Heart left ventricle (tissue), 16 donors: ENCODE measurements at regions not wholly inside any gene's neighbourhood (a gene's known extent, or its start where the extent isn't known, plus 50 kb on each side); places are given as distances from the start of the nearest gene placed in this dataset.
A peak's percentile ranks its signal among the peaks of the same experiment; 100 is the strongest.
"Not testable (repeated sequence)": the region's sequence is repeated elsewhere in the genome, so short reads cannot be mapped to it uniquely, and the experiment has no call there.

Experiments
- ATAC-seq, 4 donors: fragments of 200-7000 bp; cut with Tn5 transposase; one replicate each; pipeline ENCODE4 v1.9.1; 2020 to 2022; ENCODE audit warnings: moderate library complexity in 4 of 4, mild to moderate bottlenecking in 3 of 4, moderate number of reproducible peaks in 1 of 4
- DNase-seq, 5 donors: peaks; one replicate each; pipeline ENCODE4 v3.0.0-alpha.2; 2020
- H3K27ac ChIP-seq, 12 donors: fragments of 200-600 bp; sonication (generic) in 4 of 12; one replicate each; pipeline versions ENCODE4 v1.5.0 to v1.8.0; 2016 to 2022; ENCODE audit warnings: mild to moderate bottlenecking in 2 of 12
- H3K27me3 ChIP-seq, 9 donors: fragments of 200-600 bp; sonication (generic) in 2 of 9; one replicate each; pipeline versions ENCODE4 v1.5.1 to v1.8.0; 2016 to 2022; ENCODE audit warnings: mild to moderate bottlenecking in 3 of 9
- H3K36me3 ChIP-seq, 9 donors: fragments of 200-600 bp; sonication (generic) in 2 of 9; one replicate each; pipeline versions ENCODE4 v1.5.0 to v1.8.0; 2018 to 2022; ENCODE audit warnings: mild to moderate bottlenecking in 2 of 9
- H3K4me1 ChIP-seq, 12 donors: fragments of 200-600 bp; sonication (generic) in 4 of 12; one replicate each; pipeline versions ENCODE4 v1.5.0 to v1.8.0; 2016 to 2022; ENCODE audit warnings: mild to moderate bottlenecking in 3 of 12
- H3K4me3 ChIP-seq, 12 donors: fragments of 200-600 bp; sonication (generic) in 4 of 12; one replicate each; pipeline versions ENCODE4 v1.5.0 to v1.8.0; 2017 to 2022; ENCODE audit warnings: mild to moderate bottlenecking in 9 of 12, moderate library complexity in 4 of 12
- H3K9me3 ChIP-seq, 12 donors: fragments of 200-600 bp; sonication (generic) in 4 of 12; one replicate each; pipeline versions ENCODE4 v1.5.0 to v1.8.0; 2016 to 2022; ENCODE audit warnings: mild to moderate bottlenecking in 1 of 12
- CTCF ChIP-seq, 12 donors: fragments of 200-600 bp; sonication (generic) in 4 of 12; IDR thresholded peaks; one replicate each; pipeline versions ENCODE4 v1.5.0 to v1.8.0; 2018 to 2022; ENCODE audit warnings: antibody characterized with exemption in 12 of 12, mild to moderate bottlenecking in 5 of 12
- POLR2A ChIP-seq, 2 donors: fragments of 450-650 bp; IDR thresholded peaks; one replicate each; pipeline ENCODE4 v1.6.1; 2017; ENCODE audit warnings: antibody characterized with exemption in 2 of 2, mild to moderate bottlenecking in 2 of 2, moderate library complexity in 2 of 2
- WGBS, 4 donors: extraction: QIAGEN DNeasy Blood & Tissue Kit in 2 of 4; methylation state at CpG; one replicate each; pipeline versions ENCODE4 v1.1.5 to v1.1.7; 2013 to 2018; 5-methylcytosine and 5-hydroxymethylcytosine counted together
- intact Hi-C, 10 donors: fragments of 100-400 bp; cut with DNase I; formaldehyde crosslinking; loops; one replicate each; pipeline versions ENCODE4 v1.11.1 to v1.14.2; 2022
- donor health status: ischemic (EF 13 %, LVEDD 7.1; RV severe dilation, severe dysfunction).
- donor health status: healthy with polysubstance abuse.
- donor health status: DM: no; HTN: yes; CAD: no.
- donor health status: DM: no; HTN: no; CAD: no.
- donor health status: ischemic (EF 25% LVEDD 6.9; RV normal size, moderate dysfunction).
- donor health status: ischemic (EF 25% LVEDD 5.7; RV mildly dilated, moderate dysfunction).
- donor health status: healthy.
- donor health status: DM: yes; HTN: yes; CAD: no.
- donor health status: ischemic (EF 35%, LVEDD 5.7; RV mildly dilated, moderate dysfunction).
- donor health status: nonischemic (EF 11% LVEDD 7.7; RV severe dilation, severe dysfunction).
- donor health status: DM: yes; HTN: yes; CAD: no.
- donor health status: PGD.
- donor health status: ischemic (EF 29% LVEDD 5.4; RV normal size, mild dysfunction).
- donor health status: nonischemic (EF 23%, LVEDD 6.1; RV moderate dilation, normal function).

DNA sequence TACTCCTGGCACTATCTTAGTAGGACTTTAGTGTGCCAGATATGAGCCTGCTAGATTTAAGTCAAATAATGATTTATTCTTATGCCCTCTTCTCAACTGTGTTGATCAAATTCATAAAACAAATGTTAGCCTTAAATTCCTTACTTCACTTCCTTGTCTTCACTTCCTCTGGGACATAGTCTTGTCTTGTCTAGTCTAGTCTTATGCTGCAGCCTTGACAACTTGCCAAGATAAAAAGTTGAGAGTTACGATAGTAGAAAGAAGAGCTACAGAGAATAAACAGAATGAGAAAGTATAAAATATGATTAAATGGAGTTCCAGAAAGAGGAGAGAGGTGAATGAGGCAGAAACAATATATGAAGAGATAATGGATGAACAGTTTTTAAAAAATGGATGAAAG is 378.1 kb downstream of the DAD1 start:
- intact Hi-C loops, result no loop called here
- 30 to 46% (median 40%) methylated on average over 1 of the region's 1 CpG for WGBS, 4 donors

DNA sequence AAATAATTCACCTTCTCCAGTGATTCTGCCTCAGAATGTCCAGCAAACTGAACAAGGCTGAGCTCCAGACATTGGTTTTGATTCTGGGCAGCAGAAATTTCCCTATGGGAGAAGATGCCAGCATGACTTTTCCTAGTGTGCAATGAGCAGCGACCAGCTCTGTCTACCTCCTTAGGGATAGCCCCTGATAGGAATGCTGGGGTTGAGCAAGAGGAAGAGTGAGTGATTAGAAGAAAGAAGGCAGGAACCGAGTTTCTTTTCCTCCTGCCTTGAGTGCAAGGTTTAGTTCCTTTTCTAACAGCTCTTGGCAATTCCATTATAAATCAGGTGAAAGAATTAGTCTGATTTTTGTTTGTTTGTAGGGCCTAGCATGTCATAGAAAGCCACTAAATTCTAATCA is 379.0 kb downstream of the DAD1 start:
- peaks cover 0 to under 1% (median 0%) of the 10 kb centered on the region in 12 donors for H3K9me3 ChIP-seq
- WGBS, 4 donors, result 19 to 24% (median 21%) methylated on average over 2 of the region's 2 CpGs
- intact Hi-C loops, result no loop called here

More for the DNA sequence above, 378.1 kb downstream of the DAD1 start:
- ATAC-seq (no peak), DNase-seq (no peak)
- peaks cover 0 to 2% (median 0%) of the 10 kb centered on the region in 9 donors for H3K27me3 ChIP-seq
- no peaks in the 10 kb centered on the region for H3K4me1 ChIP-seq
- no peak overlapping the region for H3K27ac ChIP-seq
- no peak for TF ChIP-seq POLR2A (IDR thresholded peaks at IDR 0.05)
- H3K9me3 ChIP-seq, result peaks cover 0 to 2% (median 0%) of the 10 kb centered on the region in 12 donors
- H3K36me3 ChIP-seq, result no peaks in the 10 kb centered on the region
- H3K4me3 ChIP-seq, result no peak overlapping the region

DNA sequence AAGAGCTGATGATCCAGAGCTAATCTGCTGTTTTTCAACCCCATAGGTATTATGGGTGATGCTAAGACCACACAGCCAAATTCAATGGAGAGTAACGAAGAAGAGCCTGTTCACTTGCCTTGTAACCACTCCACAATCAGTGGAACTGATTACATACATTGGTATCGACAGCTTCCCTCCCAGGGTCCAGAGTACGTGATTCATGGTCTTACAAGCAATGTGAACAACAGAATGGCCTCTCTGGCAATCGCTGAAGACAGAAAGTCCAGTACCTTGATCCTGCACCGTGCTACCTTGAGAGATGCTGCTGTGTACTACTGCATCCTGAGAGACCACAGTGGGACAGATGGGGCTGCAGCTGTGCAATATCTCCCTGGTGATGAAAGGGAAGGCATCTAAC is 386.0 kb downstream of the DAD1 start:
- WGBS, 4 donors, result 71 to 78% (median 76%) methylated on average over 5 of the region's 5 CpGs
- Histone ChIP-seq H3K9me3 (peaks cover 0 to 15% (median 0%) of the 10 kb centered on the region in 12 donors), H3K4me1 (no peaks in the 10 kb centered on the region), H3K4me3 (no peak overlapping the region), H3K36me3 (no peaks in the 10 kb centered on the region), H3K27ac (no peak overlapping the region), H3K27me3 (peaks cover 0 to 2% (median 0%) of the 10 kb centered on the region in 9 donors)
- TF ChIP-seq POLR2A (IDR thresholded peaks at IDR 0.05) (no peak), CTCF (IDR thresholded peaks at IDR 0.05) (no peak)
- ATAC-seq, result no peak
- no peak for DNase-seq
- intact Hi-C loops, result no loop called here

More for the DNA sequence above, 379.0 kb downstream of the DAD1 start:
- ATAC-seq (no peak), DNase-seq (no peak)
- Histone ChIP-seq H3K27me3 (peaks cover 0 to 2% (median 0%) of the 10 kb centered on the region in 9 donors), H3K36me3 (no peaks in the 10 kb centered on the region), H3K4me3 (no peak overlapping the region), H3K4me1 (no peaks in the 10 kb centered on the region), H3K27ac (no peak overlapping the region)
- TF ChIP-seq CTCF (IDR thresholded peaks at IDR 0.05), result no peak
- TF ChIP-seq POLR2A (IDR thresholded peaks at IDR 0.05), result no peak

GRCh38 chr14:22202313-22202712 is 386.7 kb downstream of the DAD1 start:
- no peaks in the 10 kb centered on the region for H3K36me3 ChIP-seq
- no peaks in the 10 kb centered on the region for H3K4me1 ChIP-seq
- no peak for TF ChIP-seq POLR2A (IDR thresholded peaks at IDR 0.05)
- no peak for TF ChIP-seq CTCF (IDR thresholded peaks at IDR 0.05)
- no peak overlapping the region for H3K27ac ChIP-seq
- WGBS, 4 donors, result 45 to 61% (median 51%) methylated on average over 2 of the region's 2 CpGs
- peaks cover 0 to 16% (median 0%) of the 10 kb centered on the region in 12 donors for H3K9me3 ChIP-seq
- DNase-seq (no peak), ATAC-seq (no peak)
- intact Hi-C loops, result no loop called here
- peaks cover 0 to 1% (median 0%) of the 10 kb centered on the region in 9 donors for H3K27me3 ChIP-seq
- H3K4me3 ChIP-seq, result no peak overlapping the region

DNA sequence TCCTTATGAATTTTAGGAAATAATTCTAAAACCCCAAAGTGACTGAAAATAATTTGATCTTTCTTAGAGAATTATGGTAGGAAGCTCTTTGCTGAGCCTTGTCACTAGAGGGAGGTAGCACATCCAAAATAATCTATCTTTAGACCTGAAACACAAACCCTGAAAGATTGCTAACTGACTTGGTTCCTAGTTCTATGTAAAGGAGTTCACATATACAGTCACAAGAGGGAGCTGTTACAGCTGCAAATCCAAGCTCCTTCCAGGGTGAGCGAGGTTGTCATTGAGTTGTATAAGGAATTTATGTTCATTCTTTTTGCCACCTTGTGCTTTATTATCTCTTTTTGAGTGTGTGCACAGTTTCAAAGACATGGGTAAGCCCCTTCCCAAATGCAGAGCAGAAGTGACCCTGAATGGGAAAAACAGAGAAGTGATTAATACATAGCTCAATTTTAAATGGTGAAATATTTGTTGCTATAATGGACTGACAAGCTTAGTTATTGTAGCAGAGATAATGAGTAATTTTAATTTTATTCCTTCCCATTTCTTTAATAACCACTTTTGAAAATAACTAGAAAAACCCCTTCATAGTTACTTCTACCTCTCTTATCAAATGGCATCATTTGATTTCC is 387.9 kb downstream of the DAD1 start:
- no peak overlapping the region for H3K4me3 ChIP-seq
- intact Hi-C loops, result no loop called here
- H3K36me3 ChIP-seq, result no peaks in the 10 kb centered on the region
- peak; percentile 33 to 65 (median 48) for TF ChIP-seq CTCF (IDR thresholded peaks at IDR 0.05)
- no peak for TF ChIP-seq POLR2A (IDR thresholded peaks at IDR 0.05)
- no peak overlapping the region for H3K27ac ChIP-seq
- H3K4me1 ChIP-seq, result no peaks in the 10 kb centered on the region
- 0 to 12% (median 8%) methylated on average over 1 of the region's 1 CpG for WGBS, 4 donors
- DNase-seq, result no peak
- no peaks in the 10 kb centered on the region for H3K27me3 ChIP-seq
- ATAC-seq, result peak in 2 of 4 donors; percentile 36 to 57
- H3K9me3 ChIP-seq, result peaks cover 0 to 16% (median 0%) of the 10 kb centered on the region in 12 donors

GRCh38 chr14:22200131-22200530 is 388.9 kb downstream of the DAD1 start:
- H3K4me3 ChIP-seq, DNase-seq, ATAC-seq, H3K27ac ChIP-seq, H3K27me3 ChIP-seq, H3K36me3 ChIP-seq, H3K4me1 ChIP-seq, intact Hi-C loops: not testable (repeated sequence)
- WGBS, 4 donors, result 80 to 89% (median 86%) methylated on average over 2 of the region's 2 CpGs
- H3K9me3 ChIP-seq, result peaks cover 0 to 16% (median 0%) of the 10 kb centered on the region in 12 donors
